SK-N-SH (cell line): ENCODE measurements at regions not wholly inside any gene's neighbourhood (a gene's known extent, or its start where the extent isn't known, plus 50 kb on each side); places are given as distances from the start of the nearest gene placed in this dataset.

Experiments used
- EZH2phosphoT487 ChIP-seq: fragments of 200-600 bp; sonication (generic); IDR thresholded peaks from 2 replicates; pipeline ENCODE4 v1.6.1; 2017; ENCODE audit warnings: low read depth, mixed run types, mild to moderate bottlenecking, antibody characterized with exemption, moderate library complexity, borderline replicate concordance
- RAD21 ChIP-seq: IDR thresholded peaks from 2 replicates; pipeline ENCODE4 v1.6.1; 2012; ENCODE audit warnings: mild to moderate bottlenecking, low read length
- TCF12 ChIP-seq: IDR thresholded peaks from 2 replicates; pipeline ENCODE4 v1.4.0; 2012
- YY1 ChIP-seq: IDR thresholded peaks from 2 replicates; pipeline ENCODE4 v1.4.0; 2012; ENCODE audit warnings: low read depth, mild to moderate bottlenecking
- TF ChIP-seq, protein P1 (sequence below): fragments of 200-600 bp; sonication (generic); IDR thresholded peaks from 2 replicates; pipeline ENCODE4 v1.6.1; 2017; ENCODE audit warnings: antibody characterized with exemption, mild to moderate bottlenecking, moderate library complexity
- TF ChIP-seq, protein P2 (sequence below): IDR thresholded peaks from 2 replicates; pipeline ENCODE4 v1.6.1; 2012; ENCODE audit warnings: mild to moderate bottlenecking, low read depth, low read length, moderate library complexity
- TF ChIP-seq, protein P3 (sequence below): IDR thresholded peaks from 2 replicates; pipeline ENCODE4 v1.4.0; 2012; ENCODE audit warnings: low read depth

GRCh38 chr17:11122908-11123307 lies 118.1 kb upstream of the SHISA6 start:
- TF ChIP-seq, protein P1, sequence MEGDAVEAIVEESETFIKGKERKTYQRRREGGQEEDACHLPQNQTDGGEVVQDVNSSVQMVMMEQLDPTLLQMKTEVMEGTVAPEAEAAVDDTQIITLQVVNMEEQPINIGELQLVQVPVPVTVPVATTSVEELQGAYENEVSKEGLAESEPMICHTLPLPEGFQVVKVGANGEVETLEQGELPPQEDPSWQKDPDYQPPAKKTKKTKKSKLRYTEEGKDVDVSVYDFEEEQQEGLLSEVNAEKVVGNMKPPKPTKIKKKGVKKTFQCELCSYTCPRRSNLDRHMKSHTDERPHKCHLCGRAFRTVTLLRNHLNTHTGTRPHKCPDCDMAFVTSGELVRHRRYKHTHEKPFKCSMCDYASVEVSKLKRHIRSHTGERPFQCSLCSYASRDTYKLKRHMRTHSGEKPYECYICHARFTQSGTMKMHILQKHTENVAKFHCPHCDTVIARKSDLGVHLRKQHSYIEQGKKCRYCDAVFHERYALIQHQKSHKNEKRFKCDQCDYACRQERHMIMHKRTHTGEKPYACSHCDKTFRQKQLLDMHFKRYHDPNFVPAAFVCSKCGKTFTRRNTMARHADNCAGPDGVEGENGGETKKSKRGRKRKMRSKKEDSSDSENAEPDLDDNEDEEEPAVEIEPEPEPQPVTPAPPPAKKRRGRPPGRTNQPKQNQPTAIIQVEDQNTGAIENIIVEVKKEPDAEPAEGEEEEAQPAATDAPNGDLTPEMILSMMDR, result no peak
- TF ChIP-seq EZH2phosphoT487 (no peak), TCF12 (no peak), RAD21 (no peak), YY1 (no peak)
- TF ChIP-seq, protein P2, sequence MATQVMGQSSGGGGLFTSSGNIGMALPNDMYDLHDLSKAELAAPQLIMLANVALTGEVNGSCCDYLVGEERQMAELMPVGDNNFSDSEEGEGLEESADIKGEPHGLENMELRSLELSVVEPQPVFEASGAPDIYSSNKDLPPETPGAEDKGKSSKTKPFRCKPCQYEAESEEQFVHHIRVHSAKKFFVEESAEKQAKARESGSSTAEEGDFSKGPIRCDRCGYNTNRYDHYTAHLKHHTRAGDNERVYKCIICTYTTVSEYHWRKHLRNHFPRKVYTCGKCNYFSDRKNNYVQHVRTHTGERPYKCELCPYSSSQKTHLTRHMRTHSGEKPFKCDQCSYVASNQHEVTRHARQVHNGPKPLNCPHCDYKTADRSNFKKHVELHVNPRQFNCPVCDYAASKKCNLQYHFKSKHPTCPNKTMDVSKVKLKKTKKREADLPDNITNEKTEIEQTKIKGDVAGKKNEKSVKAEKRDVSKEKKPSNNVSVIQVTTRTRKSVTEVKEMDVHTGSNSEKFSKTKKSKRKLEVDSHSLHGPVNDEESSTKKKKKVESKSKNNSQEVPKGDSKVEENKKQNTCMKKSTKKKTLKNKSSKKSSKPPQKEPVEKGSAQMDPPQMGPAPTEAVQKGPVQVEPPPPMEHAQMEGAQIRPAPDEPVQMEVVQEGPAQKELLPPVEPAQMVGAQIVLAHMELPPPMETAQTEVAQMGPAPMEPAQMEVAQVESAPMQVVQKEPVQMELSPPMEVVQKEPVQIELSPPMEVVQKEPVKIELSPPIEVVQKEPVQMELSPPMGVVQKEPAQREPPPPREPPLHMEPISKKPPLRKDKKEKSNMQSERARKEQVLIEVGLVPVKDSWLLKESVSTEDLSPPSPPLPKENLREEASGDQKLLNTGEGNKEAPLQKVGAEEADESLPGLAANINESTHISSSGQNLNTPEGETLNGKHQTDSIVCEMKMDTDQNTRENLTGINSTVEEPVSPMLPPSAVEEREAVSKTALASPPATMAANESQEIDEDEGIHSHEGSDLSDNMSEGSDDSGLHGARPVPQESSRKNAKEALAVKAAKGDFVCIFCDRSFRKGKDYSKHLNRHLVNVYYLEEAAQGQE, result no peak
- TF ChIP-seq, protein P3, sequence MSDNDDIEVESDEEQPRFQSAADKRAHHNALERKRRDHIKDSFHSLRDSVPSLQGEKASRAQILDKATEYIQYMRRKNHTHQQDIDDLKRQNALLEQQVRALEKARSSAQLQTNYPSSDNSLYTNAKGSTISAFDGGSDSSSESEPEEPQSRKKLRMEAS, result no peak
